ENCODE measurements at regions not wholly inside any gene's neighbourhood (a gene's known extent, or its start where the extent isn't known, plus 50 kb on each side); places are given as distances from the start of the nearest gene placed in this dataset.

DNA sequence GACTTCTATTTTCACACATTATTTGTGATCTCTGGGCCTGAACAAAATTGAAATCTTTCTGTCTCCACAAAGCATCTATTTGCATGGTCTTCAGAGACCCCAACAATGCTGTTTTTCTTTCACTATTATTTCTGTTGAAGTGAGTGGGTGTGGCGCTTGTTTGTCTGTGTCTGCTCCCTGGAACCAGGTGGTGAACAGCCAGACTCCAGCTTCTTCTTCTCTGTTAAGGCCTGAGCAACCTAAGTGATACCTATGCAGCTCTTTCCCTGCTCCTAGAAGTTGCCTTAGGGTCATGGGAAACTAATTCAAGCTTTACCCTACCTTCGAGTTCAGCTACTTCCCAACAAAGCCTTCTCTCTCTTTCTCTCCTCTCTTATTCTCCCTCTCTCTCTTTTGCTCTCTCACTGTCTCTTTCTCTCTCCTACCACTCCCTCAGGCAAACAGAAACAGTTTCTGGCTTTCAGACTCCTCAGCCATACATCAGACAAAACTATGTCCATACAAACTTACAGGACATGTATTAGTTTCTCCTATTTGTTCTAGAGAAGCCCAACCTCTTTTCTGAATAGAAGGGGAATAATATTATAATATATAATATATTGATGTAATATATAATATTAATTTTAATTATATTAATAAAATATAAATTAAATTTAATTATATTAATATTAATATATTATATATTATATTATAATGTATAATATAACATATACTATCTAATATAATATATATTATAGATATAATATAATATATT, 552.5 kb downstream of the DSC3 start:
- H3K4me1 ChIP-seq (ENCODE audit: low read depth) = no peaks in the 10 kb centered on the region
- H3K4me3 ChIP-seq = no peak overlapping the region
- no peak for DNase-seq
- no peaks in the 10 kb centered on the region for H3K9me3 ChIP-seq
- intact Hi-C loops (cut with DNase I, micrococcal nuclease) = no loop called here
- ATAC-seq = no peak
- H3K36me3 ChIP-seq (ENCODE audit: low read depth) = no peaks in the 10 kb centered on the region
- TF ChIP-seq, protein P1, sequence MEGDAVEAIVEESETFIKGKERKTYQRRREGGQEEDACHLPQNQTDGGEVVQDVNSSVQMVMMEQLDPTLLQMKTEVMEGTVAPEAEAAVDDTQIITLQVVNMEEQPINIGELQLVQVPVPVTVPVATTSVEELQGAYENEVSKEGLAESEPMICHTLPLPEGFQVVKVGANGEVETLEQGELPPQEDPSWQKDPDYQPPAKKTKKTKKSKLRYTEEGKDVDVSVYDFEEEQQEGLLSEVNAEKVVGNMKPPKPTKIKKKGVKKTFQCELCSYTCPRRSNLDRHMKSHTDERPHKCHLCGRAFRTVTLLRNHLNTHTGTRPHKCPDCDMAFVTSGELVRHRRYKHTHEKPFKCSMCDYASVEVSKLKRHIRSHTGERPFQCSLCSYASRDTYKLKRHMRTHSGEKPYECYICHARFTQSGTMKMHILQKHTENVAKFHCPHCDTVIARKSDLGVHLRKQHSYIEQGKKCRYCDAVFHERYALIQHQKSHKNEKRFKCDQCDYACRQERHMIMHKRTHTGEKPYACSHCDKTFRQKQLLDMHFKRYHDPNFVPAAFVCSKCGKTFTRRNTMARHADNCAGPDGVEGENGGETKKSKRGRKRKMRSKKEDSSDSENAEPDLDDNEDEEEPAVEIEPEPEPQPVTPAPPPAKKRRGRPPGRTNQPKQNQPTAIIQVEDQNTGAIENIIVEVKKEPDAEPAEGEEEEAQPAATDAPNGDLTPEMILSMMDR (IDR thresholded peaks at IDR 0.05) = no peak

DNA sequence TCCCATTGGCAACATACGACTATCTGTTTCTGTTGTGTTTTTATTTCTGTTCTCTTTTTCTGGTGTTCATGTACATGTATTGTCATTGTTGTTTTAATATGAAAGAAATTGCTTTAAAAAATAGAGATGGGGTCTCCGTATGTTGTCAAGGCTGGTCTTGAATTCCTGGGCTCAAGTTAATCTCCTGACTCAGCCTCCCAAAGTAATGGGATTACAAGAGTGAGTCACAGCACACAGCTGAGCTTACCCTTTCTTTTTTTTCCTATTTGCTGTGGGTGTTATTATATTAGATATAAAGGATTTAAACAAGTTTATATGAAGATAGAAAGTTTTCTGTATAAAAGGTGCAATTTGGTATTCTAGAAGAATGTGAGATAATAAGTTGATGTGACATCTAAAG, 554.6 kb downstream of the DSC3 start:
- TF ChIP-seq, protein P1 (IDR thresholded peaks at IDR 0.05) = no peak
- no peaks in the 10 kb centered on the region for H3K4me1 ChIP-seq (ENCODE audit: low read depth)
- intact Hi-C loops (cut with DNase I, micrococcal nuclease) = no loop called here
- H3K4me3 ChIP-seq = no peak overlapping the region
- H3K9me3 ChIP-seq = no peaks in the 10 kb centered on the region
- ATAC-seq (no peak), DNase-seq (no peak)
- H3K36me3 ChIP-seq (ENCODE audit: low read depth) = no peaks in the 10 kb centered on the region

DNA sequence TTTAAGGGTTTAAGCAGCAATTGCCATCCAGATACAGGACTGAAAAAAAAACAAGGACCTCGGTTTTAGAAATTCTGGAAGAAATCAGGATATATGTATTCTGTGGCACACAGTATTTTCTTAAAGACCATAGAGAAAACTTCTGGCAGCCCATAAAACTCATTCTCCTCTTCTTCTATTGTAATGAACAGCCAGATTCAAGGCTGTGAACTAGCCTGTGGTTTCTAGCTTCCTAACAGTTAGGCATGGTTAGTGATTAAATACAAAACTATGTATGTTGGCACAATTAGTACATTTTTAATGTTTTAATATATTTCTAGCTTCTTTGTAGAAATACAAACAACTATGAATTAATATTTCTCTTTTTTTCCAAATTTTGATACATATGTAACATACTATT, 555.7 kb downstream of the DSC3 start:
- no peaks in the 10 kb centered on the region for H3K36me3 ChIP-seq (ENCODE audit: low read depth)
- TF ChIP-seq, protein P1 (IDR thresholded peaks at IDR 0.05) = no peak
- DNase-seq (no peak), ATAC-seq (no peak)
- intact Hi-C loops (cut with DNase I, micrococcal nuclease) = no loop called here
- H3K9me3 ChIP-seq = no peaks in the 10 kb centered on the region
- H3K4me3 ChIP-seq = no peak overlapping the region
- H3K4me1 ChIP-seq (ENCODE audit: low read depth) = no peaks in the 10 kb centered on the region

DNA sequence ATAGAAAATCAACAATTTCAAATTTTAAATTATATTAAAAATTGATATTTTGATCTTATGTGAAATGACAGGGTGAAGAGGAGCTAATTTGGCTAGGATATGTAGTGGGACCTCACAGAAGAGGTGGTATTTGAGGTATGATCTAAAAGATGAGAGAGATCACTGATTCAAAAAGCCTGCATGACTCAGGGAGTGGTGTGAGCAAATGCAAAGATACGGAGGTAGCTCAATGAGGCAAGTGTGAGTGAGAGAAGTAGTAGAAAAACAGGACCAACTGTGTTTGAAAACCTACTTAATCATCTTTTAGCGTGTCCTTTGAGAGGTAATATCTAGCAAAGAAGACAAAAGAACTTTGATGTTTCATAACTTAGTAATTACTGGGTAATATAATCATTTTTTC, 557.5 kb downstream of the DSC3 start:
- DNase-seq (no peak), ATAC-seq (no peak)
- Histone ChIP-seq H3K4me3 (no peak overlapping the region), H3K4me1 (ENCODE audit: low read depth) (no peaks in the 10 kb centered on the region), H3K9me3 (no peaks in the 10 kb centered on the region), H3K36me3 (ENCODE audit: low read depth) (no peaks in the 10 kb centered on the region)
- TF ChIP-seq, protein P1 (IDR thresholded peaks at IDR 0.05) = no peak
- intact Hi-C loops (cut with DNase I, micrococcal nuclease) = no loop called here

DNA sequence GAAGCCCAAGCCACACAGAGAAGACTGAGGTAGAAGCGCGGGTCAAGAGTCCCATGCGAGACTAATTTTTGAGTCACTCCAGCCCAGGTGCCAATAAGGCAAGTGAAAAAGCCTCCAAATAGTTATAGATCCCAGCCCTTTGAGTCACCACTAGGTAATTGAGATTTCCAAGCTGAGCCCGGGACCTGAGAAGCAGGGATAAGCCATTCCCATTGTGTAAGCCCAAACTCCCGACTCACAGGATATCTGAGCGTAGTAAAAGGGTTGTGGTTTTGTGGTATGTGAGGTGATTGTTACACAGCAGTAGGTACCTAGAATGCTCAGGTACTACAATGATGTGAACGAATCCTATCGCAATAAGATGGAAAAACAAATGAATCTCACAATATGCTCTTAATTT, 560.7 kb downstream of the DSC3 start:
- Histone ChIP-seq H3K36me3 (ENCODE audit: low read depth) (no peaks in the 10 kb centered on the region), H3K9me3 (no peaks in the 10 kb centered on the region), H3K4me3 (no peak overlapping the region), H3K4me1 (ENCODE audit: low read depth) (no peaks in the 10 kb centered on the region)
- ATAC-seq (no peak), DNase-seq (no peak)
- intact Hi-C loops (cut with DNase I, micrococcal nuclease) = no loop called here
- TF ChIP-seq, protein P1 (IDR thresholded peaks at IDR 0.05) = no peak

DNA sequence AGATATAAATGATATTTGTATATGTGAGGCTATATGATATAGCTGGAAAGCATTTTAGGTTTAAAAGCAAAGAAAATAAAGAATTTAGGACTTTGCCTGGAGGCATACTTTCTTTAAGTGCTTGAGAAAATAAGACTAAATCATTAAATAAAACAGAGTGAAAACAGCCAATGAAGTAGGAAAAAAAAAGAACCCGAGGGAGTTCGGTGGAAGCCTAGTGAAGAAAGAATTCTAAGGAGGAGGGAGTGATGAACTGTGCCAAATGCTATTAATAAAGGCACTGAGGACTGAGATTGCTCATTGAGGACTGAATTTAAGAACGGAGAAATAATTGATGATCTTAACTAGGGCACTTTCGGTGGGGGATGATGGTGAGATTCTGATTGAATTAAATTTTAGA, 573.5 kb downstream of the DSC3 start:
- ATAC-seq (no peak), DNase-seq (no peak)
- intact Hi-C loops (cut with DNase I, micrococcal nuclease) = no loop called here

More for the DNA sequence above, 573.5 kb downstream of the DSC3 start:
- Histone ChIP-seq H3K4me3 (no peak overlapping the region), H3K36me3 (ENCODE audit: low read depth) (no peaks in the 10 kb centered on the region), H3K4me1 (ENCODE audit: low read depth) (no peaks in the 10 kb centered on the region), H3K9me3 (no peaks in the 10 kb centered on the region)
- TF ChIP-seq, protein P1 (IDR thresholded peaks at IDR 0.05) = no peak

Measured in mucosa of descending colon (tissue), 3 donors.